Stimulated activated CD8-positive, alpha-beta memory T cell treated with anti-CD3 and anti-CD28 coated beads, Interleukin-12 subunit alpha, Interleukin-12 subunit beta, amount 100 ng/mL, for 1 hour (primary cell): ENCODE measurements at regions not wholly inside any gene's neighbourhood (a gene's known extent, or its start where the extent isn't known, plus 50 kb on each side); places are given as distances from the start of the nearest gene placed in this dataset.

Source experiments
- DNase-seq: peaks from one replicate; pipeline ENCODE4 v3.0.0-alpha.2; 2020; ENCODE audit warnings: low read depth

DNA sequence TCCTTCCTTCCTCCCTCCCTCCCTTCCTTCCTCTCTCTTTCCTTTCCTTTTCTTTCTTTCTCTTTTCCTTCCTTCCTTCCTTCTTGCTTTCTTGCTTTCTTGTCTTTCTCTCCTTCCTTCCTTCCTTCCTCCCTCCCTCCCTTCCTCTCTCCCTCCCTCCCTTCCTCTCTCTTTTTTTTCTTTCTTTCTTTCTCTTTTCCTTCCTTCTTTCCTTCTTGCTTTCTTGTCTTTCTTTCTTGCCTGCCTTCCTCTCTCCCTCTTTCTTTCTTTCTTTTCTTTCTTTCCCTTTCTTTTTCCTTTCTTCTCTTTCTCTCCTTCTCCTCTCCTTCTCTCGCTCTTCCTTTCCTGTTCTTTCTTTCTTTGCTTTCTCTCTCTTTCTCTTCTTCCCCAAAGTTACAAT is 728.4 kb upstream of the ADAMTS5 start:
- no peak for DNase-seq

DNA sequence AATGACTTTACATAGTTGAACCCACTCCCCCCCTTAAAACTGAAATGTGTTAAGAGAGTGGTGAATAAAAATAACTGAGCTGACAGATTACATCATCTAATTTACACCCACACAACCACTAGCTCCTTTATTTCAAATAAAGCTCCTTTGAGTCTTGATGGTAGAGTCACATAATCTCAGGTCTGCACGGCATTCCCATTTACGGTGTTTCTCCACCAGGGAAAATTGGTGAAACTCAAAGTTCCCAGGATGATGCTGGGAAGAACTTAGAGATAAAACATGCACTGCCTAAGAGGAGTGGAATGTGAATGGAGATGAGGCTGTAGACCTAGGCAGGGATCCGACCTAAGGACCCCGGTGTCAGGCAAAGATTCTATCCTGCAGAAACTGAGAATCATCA is 727.8 kb upstream of the ADAMTS5 start:
- no peak for DNase-seq

DNA sequence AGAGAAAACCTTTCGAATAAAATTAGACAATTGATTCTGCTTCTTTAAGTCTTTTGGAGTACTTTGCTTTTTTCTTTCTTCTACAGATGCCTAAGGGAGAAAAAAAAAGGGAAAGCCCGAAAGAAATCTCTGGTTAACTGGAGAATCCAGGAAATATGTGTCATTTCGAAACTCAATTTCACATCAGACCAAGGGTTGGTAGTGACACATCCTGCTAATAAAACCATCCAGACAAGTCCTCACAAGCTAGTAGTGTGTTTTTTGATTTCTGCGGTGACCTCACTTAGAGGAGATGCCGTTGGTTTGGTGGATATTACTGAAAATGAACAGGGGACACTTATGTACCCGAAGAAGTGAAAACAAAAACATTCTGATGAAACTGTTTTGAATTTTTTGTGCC is 726.5 kb upstream of the ADAMTS5 start:
- no peak for DNase-seq

DNA sequence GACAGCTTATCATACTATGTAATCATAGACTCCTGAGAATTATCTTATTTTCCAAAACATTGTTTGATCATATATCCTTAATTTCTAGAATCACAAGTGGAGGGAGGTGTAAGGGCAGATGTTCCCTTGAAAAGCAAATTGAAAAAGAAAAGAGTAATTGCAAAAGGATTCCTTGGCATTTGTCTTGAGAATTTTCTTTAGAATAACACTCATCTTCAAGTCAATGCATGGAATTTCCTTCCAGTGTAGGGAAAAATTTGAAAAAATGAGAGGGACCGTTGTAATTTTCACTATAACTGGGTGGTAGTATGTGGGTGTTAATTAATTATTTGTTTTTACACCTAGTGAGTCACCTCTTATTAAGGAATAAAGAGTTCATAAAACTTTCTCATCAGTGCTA is 724.6 kb upstream of the ADAMTS5 start:
- DNase-seq, result no peak

DNA sequence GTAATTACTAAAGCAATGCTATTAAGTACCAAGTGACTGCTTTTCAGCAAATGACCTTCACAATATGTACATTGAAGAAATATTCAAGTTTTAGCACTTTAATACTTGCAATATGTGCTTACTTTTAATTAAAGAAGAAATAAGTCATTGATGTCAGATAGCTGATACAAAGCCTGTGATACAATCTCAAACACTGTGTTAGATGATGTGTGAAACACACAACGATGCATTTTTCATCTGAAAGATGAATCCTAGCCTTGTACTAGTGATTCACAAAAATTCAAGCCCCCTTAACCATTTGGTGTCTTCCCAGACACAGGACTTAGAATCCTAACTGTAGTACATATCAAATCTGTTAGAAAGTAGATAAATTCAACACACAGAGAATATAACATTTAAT is 724.1 kb upstream of the ADAMTS5 start:
- DNase-seq, result no peak

DNA sequence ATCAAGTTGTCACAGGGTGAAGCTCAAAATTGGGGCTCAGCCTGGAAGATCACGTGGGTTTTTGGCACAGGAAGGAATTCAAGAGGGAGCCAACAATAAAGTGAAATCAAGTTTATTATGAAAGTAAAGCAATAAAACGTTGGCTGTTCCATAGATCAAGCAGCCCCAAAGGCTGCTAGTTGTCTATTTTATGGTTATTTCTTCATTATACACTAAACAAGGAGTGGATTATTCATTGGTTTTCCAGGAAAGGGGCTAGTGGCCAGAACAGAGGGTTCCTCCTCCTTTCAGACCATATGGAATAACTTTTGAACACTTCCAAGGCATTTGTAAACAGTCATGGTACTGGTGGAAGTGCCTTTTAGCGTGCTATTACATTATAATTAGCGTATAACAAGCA is 723.5 kb upstream of the ADAMTS5 start:
- DNase-seq, result no peak

DNA sequence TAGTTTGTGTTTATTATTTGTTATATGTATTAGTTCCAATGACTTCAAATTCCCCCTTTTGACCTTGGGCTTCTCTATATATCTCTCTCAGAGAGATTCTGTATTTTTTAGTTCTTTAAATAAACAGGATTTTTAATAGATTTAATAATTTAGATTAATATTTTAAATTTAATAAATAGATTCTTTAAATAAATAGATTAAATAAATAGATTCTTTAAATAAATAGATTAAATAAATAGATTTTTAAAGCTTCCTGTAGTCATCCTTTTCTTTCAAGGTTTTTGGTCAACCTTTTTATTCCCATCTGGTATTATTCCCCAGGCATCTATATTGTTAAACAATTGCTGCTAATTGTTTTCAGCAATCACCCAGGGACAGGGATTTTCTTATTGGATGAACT is 721.9 kb upstream of the ADAMTS5 start:
- DNase-seq, result no peak

DNA sequence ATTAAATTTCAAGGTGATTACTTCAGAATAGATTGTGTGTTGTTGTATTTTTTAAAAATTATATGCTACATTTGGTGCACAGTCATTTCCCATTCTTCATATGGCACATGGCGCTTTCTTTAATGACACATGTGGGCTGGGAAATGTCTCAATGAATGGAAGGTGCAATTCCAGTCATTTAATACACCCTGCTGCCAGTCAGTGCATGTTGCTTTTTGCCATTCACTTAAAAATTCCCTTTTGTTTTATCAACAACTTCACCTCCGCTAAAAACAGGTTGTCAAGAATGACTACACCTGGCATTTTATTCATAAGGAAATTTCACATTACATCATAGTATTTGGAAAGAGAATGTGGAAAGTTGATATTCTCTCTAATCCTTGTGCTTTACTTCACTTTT is 716.4 kb upstream of the ADAMTS5 start:
- DNase-seq, result no peak

DNA sequence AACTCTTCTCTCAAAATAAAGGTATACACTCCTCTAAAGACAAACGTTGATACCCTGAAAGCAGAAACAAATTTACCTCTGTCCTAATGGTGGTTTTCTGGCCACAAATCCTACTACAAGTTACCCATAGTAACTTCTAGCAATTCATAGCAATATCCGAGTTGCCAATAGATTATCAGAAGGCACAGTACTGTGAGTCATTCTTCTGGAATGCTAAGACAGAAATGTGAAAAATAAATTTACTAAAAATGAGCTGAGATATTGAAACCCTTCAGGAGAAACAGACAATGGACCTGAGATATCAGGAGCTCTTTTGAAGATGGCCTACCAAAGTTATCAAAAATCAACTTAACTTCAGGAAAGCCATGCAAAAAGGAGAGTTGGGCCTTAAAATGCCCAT is 715.0 kb upstream of the ADAMTS5 start:
- DNase-seq, result no peak

DNA sequence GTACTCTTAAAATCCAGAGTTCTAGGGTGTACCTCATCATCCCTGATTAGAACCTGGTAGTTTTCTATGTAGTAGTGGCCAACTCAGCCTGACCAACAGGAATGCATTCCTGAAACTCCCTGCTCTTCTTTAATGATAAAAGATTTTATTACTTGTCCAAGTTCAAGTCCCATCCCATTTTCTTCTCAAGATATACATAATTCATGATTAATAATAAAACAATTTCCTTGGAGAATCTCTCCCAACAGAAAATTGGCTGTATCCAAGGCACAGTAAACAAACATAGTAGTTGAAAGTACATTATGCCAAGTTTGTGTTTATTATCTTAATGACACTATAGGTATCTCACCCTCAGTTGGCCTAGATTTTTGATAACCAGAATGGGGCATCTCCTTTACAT is 714.1 kb upstream of the ADAMTS5 start:
- DNase-seq, result no peak

DNA sequence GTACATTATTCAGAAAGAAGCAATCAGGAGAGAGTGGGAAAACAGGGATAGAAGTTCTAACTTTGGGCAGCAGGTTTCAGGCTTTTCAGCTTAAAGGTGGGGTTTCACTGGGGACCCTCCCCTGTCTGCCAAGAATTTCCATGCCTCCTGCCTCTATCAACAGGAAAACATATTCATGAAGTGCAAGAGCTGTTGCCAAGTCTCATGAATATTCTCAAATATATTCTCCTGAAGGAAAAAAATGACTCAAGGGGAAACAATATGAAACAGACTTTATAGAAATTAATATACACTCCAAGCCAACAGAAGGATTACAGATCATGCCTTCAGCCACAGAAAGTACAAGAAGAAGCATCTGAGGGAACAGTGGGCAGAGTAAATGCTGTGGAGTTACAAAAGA is 713.3 kb upstream of the ADAMTS5 start:
- DNase-seq, result no peak

DNA sequence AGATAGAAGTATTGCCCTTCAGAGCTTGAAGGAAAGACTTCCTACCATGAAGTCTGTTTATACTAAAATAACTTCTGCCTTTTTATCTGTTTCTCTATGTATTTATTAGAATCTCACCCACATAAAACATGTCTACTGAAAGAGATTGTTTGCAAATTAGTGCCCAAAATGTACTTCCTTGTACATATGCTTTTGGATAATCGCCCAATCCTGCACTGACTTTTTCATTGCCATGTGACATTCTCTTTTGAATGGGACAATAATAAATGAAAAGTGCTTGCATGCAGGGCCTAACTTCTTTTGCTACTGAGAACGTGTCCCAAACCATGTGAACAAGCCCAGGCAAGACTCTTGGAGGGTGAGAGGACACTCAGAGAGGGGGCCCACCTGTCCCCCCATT is 711.6 kb upstream of the ADAMTS5 start:
- no peak for DNase-seq

DNA sequence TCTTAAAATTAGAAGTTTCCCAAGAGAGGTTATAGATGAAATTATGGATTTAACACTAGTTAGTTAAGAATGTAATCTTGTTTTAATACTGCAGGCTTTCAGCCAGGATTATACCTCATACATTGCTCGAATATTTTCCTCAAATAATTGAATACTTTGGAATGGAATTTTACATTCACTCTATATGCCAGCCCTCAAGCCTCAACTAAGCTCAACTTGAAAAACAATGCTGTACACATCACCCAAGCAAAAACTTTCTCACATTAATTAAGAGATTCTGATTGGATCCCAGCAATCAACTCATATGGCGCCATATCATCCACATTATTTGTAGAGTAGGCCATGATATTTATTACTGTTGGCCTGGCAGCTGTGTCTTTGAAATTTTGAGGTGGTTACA is 710.7 kb upstream of the ADAMTS5 start:
- no peak for DNase-seq

DNA sequence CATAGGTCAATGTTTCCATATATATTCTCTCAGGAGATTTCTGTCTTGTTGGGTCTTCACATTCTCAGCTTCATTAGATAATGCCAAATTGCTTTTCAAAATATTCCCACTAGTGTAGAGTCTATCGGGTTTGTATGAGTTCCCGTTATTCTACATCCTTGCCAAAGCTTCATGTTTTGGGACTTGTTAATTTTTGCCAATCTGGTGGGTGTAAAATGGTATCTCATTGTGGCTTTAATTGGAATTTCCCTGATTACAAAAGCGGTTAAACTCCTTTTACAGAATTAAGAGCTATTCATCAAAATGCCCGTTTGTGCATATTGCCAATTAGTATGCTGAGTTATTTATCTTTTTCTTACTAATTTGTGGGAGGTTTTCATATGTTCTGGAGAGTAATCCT is 708.4 kb upstream of the ADAMTS5 start:
- no peak for DNase-seq

DNA sequence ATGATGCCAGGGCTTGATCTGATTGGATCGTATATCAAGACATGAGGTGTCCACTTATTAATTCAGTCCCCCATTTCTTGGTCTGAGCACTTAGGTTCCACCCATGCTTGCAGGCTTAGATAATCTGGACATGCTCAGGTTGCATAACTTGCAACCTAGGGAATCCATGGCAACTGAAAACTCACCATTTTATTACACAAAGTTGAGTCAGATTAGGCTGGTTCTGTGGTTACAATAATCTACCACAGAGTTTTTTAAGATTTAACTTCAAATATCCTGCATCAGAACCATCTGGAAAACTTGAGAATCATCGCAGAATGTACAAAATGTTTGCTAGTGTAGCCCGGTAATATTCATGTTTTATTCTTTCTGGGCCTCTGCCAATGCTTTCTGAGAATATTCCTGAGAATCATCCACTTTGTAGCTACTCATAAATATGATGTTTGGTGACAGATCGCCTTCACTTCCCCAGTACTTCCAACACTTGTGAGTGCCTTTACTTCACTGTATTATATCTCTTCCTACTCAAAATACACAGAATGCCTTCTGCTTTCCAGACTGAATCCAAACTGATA is 707.2 kb upstream of the ADAMTS5 start:
- no peak for DNase-seq

DNA sequence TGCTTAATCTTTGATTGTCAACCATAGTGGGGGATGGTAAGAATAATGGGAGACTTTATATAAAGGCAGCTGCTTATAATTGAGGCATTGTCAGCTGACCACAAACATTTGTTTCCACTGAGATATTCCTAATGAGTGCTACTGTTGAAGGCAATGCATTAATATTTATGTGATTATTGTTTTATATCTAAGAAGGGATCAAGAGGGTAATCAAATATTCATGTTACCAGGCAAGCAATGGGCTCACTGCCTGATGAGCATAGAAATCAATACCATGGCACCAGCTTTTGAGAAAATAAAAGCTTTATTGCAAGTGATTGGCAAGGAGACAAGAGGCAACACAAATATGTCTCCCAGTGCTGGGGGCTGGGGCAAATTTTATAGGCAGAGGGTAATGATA is 706.7 kb upstream of the ADAMTS5 start:
- DNase-seq, result no peak

DNA sequence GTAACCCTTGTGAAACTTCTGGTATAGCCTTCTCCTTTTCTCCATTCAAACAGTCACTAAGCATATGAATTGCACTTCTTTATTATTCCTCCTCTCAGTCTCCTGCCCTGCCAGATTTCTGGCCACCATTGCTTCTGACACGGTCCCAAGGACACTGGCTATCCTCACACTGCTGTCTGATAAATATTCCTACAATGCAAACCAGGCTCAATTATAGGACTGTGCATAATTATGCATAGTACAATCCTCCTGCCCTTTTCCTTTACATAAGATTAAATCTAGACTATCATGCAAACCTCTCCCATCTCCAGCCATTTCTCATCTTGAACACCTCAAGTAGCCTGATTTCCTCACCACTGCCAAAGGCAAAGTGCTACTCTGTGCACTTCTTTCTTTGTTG is 704.3 kb upstream of the ADAMTS5 start:
- DNase-seq, result no peak

DNA sequence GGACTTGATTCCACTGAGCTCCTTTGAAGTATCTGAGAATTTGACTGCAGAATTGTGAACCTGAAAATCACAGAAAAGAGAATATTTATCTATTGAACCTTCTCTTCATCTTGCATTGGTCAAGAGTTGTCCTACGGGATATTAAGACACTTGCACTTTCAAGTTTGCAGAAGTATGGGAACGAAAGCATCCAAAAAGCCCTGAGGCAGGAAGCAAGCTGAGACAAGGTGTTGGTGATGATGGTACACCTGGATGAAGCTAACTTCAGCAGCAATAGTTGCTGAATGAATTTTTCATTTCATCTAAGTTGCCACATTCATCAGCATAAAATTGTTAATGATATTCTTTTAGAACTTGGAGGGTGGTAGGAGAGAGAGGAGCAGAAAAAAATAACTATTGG is 686.6 kb upstream of the ADAMTS5 start:
- no peak for DNase-seq

DNA sequence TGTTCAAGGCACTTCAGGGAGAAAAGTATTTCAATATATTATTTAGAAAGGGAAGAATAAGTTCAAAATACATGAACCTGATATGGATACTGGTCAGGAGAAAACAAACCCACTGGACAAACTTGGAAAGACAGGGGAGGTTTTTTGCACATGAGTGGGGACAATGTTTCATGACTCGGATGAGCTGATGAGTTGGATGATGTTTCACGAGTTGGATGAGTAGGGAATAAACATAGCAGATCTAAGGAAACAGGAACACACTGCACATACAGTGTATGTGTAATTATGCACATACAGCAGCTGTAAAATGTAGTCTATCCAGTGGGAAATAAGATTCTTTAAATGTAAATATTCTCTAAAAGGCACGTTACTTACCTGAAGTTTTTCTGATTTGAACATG is 682.9 kb upstream of the ADAMTS5 start:
- no peak for DNase-seq

DNA sequence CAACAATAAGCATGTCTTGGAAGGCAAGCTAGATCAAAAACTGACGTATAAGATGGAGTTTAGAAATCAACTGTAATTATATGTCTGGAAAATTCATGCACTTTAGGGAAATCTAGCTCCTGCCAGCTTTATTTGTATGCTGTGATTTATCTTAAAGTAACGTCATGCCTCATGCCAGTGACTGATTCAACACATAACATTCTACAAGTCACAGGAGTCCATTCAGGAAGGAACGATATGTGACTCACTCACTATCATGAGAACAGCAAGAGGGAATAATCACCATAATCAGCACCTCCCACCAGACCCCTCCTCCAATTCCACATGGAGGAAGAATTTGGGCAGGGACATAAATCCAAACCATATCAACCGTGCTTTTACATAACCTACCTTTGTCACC is 682.4 kb upstream of the ADAMTS5 start:
- DNase-seq, result no peak

DNA sequence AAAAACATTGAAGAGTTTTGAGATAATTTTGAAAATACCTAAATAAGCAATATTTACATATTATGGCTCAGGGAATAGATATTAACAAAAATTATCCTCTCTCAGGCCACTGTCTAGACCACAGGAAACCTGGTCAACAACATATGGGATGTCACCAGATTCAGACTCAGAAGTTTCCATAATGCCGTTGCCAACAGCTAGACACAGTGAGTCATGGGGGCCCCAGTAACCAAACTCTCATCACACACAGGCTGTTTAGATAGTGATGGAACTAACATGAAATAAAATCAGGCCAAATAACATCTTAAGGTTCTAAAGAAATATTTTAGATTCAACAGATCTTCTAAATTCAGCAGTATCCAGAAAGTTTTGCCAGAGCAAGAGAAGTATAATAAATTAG is 681.7 kb upstream of the ADAMTS5 start:
- no peak for DNase-seq

DNA sequence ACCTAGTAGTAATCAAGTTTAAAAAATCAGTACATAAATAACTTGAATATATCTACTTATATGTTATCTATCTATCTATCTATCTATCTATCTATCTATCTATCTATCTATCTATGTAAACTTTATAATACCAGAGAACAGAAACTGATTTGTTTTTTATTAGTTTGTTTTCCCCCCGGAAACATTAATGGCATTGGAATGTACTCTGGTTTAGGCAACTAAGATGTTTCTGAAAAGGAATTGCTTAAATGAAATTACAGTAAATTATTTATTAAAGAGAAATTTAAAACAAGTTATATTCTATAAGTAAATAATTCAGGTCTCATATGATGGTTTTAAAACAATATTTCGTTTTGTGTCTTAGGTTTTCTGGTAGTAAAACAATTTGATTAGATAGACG is 681.0 kb upstream of the ADAMTS5 start:
- no peak for DNase-seq

DNA sequence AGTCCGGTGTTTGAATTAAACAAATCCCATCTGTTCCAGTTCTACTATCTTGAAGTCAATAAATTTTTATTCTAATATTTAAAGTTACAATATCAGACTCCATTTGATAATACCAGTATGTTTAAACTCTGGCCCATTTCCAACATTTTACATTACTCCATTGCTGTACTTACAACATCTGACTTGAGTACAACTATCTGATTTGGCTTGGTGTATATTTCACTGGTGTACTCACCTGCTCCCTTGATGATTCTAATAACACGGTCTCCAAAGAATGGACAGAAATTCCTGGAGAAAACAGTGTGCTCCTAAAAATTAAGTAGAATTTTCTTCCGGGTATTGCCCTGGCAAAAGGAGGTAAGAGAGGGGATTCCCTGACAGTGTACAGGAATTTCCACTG is 680.5 kb upstream of the ADAMTS5 start:
- no peak for DNase-seq

DNA sequence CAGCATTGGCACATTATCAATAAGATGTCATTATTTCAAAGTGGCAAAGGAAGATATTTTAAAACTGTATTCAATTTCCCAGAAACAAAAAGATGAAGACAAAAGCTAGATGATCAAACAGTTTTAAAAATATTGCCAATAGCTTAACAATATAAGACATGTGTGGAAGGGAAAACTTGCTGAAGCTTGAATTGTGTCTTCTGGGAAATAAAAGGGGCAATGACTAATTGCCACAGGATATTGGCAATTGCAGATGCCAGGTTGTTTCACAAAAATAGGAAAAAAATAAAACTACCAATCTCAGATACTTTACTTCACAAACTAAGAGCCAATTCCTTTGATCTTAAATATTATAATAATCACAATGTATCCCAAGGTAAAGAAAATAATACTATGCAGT is 679.8 kb upstream of the ADAMTS5 start:
- no peak for DNase-seq

DNA sequence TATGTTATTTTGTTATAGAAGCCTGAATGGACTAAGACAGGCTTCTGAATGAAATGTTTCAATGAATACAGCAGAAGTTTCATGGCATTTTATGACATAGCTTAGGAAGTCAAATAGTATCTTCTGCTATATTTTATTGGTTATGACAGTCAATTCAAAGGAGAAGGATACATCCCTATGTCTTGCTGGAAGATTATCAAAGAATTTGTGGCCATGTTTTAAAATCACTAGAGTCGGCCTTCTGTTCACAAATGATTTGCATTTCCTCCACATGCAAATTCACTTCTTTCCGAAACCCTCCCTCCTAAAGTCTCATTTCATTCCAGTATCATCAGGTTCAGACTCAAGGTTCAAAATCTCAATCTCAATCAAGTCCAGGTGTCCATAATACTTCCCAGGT is 679.2 kb upstream of the ADAMTS5 start:
- DNase-seq, result no peak
